HG02623 (cell line): ENCODE measurements at regions not wholly inside any gene's neighbourhood (a gene's known extent, or its start where the extent isn't known, plus 50 kb on each side); places are given as distances from the start of the nearest gene placed in this dataset.
"Not testable (repeated sequence)": the region's sequence is repeated elsewhere in the genome, so short reads cannot be mapped to it uniquely, and the experiment has no call there.

Experiments used
- ATAC-seq: cut with Tn5 transposase; IDR thresholded peaks from one replicate; pipeline ENCODE4 v1.9.1; 2021; ENCODE audit warnings: moderate library complexity; ENCODE audit not compliant: unreplicated experiment

GRCh38 chr21:39006571-39007311 is 176.5 kb downstream of the PSMG1 start:
- ATAC-seq = no peak

- ATAC-seq = no peak
These were observed 177.8 kb downstream of the PSMG1 start for GRCh38 chr21:39005502-39005787.

GRCh38 chr21:39004634-39005501 is 178.4 kb downstream of the PSMG1 start:
- no peak for ATAC-seq

GRCh38 chr21:39003982-39004633 is 179.1 kb downstream of the PSMG1 start:
- no peak for ATAC-seq

- no peak for ATAC-seq
These were observed 181.9 kb downstream of the PSMG1 start for GRCh38 chr21:39001341-39001740.

GRCh38 chr21:39000496-39000895 is 182.8 kb downstream of the PSMG1 start:
- ATAC-seq = no peak

- ATAC-seq = no peak
These were observed 184.1 kb downstream of the PSMG1 start for GRCh38 chr21:38999161-38999560.

- ATAC-seq = not testable (repeated sequence)
These were observed 185.0 kb downstream of the PSMG1 start for GRCh38 chr21:38998281-38998680.

- ATAC-seq = not testable (repeated sequence)
These were observed 185.4 kb downstream of the PSMG1 start for GRCh38 chr21:38997843-38998175.

GRCh38 chr21:38997051-38997842 is 186.0 kb downstream of the PSMG1 start:
- ATAC-seq = no peak

- no peak for ATAC-seq
These were observed 186.9 kb downstream of the PSMG1 start for GRCh38 chr21:38996355-38996754.

- no peak for ATAC-seq
These were observed 187.5 kb downstream of the PSMG1 start for GRCh38 chr21:38995731-38996130.

GRCh38 chr21:38995071-38995669 is 188.1 kb downstream of the PSMG1 start:
- no peak for ATAC-seq

- ATAC-seq = no peak
These were observed 188.3 kb downstream of the ETS2 start for GRCh38 chr21:38994042-38994441.

GRCh38 chr21:38993561-38993960 is 187.8 kb downstream of the ETS2 start:
- no peak for ATAC-seq

GRCh38 chr21:38992737-38993136 is 187.0 kb downstream of the ETS2 start:
- no peak for ATAC-seq

- ATAC-seq = no peak
These were observed 184.7 kb downstream of the ETS2 start for GRCh38 chr21:38990424-38990794.

- ATAC-seq = no peak
These were observed 184.2 kb downstream of the ETS2 start for GRCh38 chr21:38989745-38990423.

GRCh38 chr21:38989379-38989744 is 183.6 kb downstream of the ETS2 start:
- no peak for ATAC-seq
